GM12892 (cell line): ENCODE measurements at regions not wholly inside any gene's neighbourhood (a gene's known extent, or its start where the extent isn't known, plus 50 kb on each side); places are given as distances from the start of the nearest gene placed in this dataset.

ENCODE experiments used
- POLR2A ChIP-seq: IDR thresholded peaks from 2 replicates; pipeline ENCODE4 v1.6.1; 2011; ENCODE audit warnings: low read depth, low read length, control low read depth
- POLR2AphosphoS5 ChIP-seq: IDR thresholded peaks from 2 replicates; pipeline ENCODE4 v1.6.1; 2011; ENCODE audit warnings: low read depth, low read length, control low read depth

DNA sequence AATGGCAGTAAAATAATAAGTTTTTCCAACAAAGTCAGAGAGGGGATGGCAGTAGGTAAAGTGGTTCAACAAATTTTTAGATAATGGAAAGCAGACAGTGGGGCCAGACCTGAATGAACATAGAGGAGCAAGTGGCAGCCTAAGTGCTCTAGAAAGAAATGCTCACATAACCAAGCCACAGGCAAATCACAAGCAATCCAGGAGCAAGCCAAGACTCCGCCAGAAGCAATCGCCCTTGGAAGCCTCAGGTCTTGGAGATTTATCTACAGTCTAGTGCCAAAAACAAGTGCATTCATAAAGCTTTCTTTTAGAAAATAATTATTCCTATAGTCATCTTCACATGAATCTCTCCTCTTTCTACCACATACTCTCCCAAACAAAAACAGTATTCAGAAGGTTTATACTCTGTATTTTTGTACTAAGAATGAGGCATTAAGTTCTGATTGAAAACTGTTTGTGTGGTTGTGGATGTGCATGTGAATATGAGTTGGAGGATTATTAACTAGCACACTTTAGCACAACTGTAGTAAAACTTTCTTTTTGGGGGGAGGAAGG is 375.5 kb downstream of the CDH9 start:
- TF ChIP-seq POLR2A (no peak), POLR2AphosphoS5 (no peak)
